Erythroblast (primary cell): ENCODE measurements at regions not wholly inside any gene's neighbourhood (a gene's known extent, or its start where the extent isn't known, plus 50 kb on each side); places are given as distances from the start of the nearest gene placed in this dataset.

Experiments
- GATA1 ChIP-seq: IDR thresholded peaks from 2 replicates; pipeline ENCODE4 v1.6.1; 2011; ENCODE audit warnings: low read depth, mild to moderate bottlenecking, control low read depth, low read length, moderate library complexity
- POLR2A ChIP-seq: IDR thresholded peaks from 2 replicates; pipeline ENCODE4 v1.6.1; 2011; ENCODE audit warnings: mild to moderate bottlenecking, low read length

DNA sequence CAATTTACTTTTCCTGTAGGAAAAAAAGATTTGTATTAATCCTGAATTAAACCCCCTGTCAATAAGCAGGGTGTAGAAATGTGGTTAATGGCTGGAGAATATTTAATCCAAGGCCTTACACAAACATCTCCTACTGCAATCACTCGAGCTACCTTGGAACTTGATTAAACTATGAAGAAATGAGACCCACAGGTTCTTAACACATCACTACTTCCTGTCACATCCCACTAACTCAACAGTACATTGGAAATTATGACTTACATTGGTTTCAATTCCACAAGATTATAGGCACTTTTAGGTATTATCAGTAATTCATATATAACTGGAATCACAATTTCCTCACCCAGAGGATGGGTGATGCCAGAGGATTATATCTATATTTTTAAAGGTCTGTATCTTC, 480.3 kb downstream of the MRPL39 start:
- TF ChIP-seq POLR2A (no peak), GATA1 (no peak)
